ENCODE measurements at regions not wholly inside any gene's neighbourhood (a gene's known extent, or its start where the extent isn't known, plus 50 kb on each side); places are given as distances from the start of the nearest gene placed in this dataset.
A peak's percentile ranks its signal among the peaks of the same experiment; 100 is the strongest.

DNA sequence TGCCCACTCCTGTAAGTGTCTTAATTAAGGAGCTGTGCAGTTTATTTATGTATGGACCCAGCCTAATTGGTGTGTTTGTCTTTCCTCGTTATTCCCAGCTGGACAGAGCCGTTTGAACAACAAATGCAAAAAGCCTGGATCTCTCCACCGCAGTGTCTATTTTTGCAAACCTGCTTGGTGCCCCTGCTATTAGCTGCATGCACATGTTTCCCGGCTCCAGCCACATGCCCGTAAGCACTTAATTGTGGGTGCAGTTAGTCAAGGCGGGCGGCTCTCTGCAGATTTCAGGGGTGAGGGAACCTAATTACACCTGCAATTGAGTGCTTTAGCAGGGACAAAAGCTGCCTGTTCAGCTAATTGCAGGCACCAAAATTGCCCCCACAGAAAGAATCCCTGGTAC is 74.0 kb upstream of the GSE1 start:
- DNase-seq, result no peak

DNA sequence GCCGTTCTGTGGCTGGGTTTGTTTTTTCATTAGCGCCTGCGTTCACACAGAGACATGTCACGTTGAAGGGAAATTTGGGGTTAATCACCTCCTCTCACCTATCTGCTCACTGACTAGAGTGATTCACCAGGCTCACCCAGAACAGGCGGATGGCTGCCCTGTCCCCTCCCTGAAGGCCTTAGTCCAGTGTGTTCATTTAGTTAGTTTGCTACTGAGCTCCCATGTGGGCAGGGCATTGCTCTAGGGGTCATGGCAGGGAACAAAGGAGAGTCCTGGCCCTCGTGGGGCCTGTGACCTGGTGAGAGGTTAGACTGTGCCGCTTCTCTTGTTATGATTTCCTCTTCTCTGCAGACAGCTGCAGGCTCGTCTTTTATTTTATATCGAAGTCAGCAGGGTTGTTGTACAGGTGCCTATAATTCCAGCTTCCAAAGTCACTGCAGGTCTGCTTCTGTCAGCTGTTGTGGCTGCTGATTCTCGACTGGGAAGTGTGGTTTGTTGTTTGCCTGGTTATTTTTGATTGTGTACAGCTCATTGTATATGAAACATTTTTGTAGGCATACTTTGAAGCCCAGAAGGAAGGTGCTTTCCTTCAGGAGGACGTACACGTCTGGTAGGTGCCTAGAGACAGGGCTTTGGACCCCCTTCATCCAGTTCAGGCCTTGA is 73.4 kb upstream of the GSE1 start:
- DNase-seq, result no peak

DNA sequence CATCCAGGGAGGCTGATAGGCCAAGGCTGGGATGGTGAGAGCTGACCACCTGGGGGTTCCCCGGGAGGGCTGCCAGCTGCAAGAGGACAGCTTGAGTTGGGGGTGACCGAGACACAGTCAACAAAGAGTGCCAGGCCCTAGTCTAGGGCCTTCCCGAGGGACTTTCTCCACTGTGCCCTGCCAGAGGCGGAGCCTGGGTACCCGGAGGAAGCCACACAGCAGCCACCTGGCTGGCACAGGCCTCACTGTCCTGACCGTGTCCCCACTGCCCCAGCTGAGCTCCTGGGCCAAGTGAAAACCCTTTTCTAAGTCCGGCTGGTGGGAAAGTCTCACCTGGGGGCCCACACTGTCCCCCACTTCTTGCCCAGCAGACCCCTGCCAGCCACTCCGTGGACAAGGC is 71.9 kb upstream of the GSE1 start:
- peak; percentile 28 for DNase-seq

DNA sequence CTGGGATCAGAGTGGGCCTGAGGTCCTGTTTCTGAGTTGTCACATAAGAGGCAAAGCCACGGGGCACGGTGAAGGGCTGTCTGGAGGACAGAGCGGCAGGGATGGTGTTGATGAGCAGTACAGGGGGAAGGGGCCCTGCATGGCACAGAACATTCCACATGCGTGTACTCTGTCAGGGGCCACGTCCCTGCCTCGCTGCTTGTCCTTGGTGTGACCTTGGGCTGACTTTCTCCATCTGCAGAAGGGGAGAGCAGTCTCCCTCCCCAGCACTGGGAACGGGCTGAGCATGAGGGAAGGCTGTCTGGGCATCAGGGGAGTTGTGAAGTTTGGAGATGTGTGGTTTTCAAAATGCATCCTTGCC is 71.5 kb upstream of the GSE1 start:
- DNase-seq, result no peak

DNA sequence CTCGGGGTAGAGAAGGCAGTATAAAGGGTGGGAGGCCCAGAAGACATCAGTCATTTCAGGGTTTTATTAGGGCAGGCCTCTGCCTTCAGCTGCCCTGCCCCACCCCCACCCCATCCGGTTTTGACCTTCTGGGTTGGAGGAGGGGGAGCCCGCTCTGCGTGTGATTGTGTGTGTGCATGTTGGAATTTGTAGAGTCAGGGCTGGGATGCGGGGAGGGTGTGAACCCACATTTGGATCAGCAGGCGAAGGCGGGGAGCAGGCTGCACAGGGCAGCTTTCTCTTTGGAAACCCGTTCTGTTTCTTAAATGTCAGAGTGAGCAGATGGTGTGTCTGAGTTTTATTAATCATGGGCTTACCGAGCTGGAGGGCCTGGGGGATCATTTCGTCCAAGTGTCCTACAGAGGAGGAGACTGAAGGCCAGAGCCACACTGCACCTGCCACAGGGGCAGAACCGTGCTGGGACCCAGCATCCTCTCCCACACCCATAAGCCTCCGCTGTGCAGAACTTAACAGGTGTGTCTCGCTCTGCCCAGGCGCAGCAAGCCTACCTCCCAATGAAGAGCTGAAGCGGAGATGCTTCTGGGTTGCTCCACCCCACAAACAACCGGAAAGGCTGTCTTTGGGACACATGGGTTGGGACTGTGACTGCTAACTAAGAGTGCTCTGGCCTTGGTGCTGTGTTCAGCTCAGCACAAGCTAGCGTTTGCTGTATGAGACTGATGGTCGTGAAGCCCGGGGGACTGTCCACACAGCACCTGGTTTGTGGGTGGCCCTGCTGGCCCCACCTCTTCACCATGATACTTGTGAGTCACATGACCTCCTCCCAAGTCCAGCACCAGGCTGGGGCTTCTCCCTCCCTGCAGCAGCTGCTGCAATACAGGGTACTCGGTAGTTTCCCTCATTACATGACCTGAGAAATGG is 70.9 kb upstream of the GSE1 start:
- no peak for DNase-seq

DNA sequence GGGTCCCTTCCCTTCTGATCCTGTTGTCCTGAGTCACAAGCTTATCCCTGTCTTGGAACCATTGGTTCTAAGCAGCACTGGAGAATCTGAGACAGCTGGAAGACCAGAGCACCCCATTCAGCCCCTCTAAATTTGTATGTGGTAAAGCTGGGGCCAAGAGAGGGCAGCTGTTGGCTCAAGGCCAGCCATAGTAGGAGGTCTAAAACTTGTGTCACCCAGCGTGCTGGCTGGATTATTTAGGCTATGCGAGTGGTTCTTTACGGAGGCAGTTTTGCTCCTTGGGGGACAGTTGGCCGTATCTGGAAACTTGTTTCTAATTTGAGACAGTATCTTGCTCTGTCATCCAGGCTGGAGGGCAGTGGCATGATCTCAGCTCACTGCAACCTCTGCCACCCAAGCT is 69.6 kb upstream of the GSE1 start:
- no peak for DNase-seq

DNA sequence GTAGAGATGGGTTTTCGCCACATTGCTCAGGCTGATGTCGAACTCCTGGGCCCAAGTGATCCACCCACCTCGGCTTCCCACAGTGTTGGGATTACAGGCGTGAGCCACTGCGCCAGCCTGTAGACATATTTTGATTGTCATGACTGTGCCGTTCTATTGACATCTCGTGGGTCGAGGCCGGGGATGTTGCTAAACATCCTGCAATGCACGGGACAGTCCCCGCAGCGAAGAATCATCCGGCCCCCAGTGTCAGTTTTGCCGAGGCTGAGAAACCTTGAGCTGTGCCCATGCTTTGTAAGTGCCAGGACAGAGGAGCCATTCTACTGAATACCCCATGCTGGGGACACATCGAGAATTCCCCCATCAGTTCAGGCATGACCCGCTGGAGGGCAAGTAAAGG is 69.1 kb upstream of the GSE1 start:
- no peak for DNase-seq

DNA sequence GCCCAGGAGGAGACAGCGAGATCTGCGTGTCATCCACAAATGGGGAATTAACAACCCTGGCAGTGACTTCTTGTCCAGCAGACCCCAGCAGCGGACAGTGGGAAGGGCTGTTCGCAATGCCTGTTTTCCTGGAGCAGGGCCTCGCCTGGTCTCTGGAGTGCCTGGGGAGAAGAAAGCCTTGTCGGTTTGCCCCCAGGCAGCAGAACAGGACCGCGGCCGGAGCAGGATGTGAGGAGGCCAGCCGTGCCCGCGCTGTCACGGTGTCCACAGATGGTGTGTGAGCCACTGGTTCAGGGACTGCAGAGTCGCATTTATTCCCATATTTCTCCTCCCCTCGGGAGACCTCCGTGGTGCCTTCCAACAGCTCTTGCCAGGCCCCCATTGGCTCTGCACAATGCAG is 68.5 kb upstream of the GSE1 start:
- no peak for DNase-seq

DNA sequence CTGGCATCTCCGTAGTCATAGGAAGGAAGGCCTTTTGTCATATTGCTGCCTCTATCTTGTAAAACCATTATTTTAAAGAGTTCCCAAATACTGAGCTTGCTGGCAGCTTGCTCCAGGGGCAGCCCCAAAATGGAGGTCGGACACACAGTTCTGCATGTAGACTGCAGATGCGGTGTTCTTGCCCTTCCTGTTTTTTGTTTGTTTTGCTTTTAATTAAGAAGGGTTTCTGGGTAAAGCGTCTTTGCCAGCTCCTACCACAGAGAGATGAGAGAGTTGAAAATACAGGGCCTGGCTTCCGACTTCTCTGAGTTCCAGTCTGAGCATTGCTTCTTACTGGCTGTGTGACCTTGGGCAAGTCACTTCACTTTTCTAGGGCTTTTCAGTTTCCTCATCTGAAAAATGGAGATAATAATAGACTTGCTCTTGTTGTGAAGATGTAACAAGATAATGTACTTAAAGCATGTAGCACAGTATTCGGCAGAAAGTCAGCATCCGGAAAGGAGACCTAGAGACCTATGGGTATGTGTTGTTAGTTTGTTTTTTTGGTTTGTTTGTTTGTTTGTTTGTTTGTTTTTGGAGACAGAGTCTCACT is 67.8 kb upstream of the GSE1 start:
- DNase-seq, result no peak

DNA sequence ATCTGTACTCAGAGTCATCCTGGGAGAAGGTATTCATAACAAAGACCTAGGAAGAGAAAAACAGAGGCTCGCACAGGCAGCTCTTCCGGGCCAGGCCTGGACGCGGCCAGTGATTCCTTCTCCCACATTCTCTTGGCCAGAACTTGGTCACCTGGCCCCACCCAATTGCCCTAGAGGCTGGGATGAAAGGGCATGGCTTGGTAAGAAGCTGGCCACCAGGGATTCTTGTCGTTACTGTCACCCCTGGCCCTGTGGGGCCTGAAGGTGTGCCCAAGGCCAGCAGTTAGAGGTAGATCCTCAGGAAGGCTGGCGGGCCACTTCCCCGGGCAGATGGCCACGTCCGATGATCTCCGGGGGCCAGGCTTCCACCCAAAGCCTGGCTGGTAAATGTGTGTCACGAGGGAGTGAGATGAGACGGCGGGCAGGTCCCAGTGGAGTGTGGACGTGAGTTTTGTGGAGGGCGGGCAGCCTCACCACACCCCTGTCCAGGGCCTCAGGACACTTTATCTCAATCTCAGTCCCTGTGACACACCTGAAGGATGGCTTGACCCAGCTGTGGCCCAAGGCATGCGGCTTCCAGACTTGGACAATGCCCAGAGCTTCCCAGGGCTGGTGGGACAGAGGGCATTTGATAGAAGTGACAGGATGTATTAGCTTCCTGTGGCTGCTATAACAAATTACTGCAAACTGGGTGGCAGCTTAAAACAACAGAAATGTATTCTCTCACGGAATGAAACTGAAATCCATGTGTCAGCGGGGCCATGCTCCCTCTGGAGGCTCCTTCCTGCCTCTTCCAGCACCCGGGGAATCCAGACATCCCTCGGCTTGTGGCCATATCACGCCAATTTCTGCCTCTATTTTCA is 66.3 kb upstream of the GSE1 start:
- no peak for DNase-seq

DNA sequence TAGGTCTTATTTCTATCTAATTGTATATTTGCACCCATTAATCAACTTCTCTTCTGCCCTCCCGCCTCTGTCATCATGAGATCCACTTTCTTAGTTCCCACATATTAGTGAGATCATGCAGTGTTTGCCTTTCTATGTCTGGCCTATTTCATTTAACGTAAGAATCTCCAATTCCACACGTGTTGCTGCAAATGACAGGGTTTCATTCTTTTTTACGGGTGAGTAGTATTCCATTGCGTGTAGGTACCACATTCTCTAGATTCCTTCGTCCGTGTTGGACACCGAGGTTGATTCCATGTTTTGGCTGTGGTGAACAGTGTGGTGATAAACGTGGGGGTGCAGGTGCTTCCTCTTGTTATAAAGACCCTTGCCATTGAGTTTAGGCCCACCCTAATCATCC is 64.7 kb upstream of the GSE1 start:
- DNase-seq, result no peak

DNA sequence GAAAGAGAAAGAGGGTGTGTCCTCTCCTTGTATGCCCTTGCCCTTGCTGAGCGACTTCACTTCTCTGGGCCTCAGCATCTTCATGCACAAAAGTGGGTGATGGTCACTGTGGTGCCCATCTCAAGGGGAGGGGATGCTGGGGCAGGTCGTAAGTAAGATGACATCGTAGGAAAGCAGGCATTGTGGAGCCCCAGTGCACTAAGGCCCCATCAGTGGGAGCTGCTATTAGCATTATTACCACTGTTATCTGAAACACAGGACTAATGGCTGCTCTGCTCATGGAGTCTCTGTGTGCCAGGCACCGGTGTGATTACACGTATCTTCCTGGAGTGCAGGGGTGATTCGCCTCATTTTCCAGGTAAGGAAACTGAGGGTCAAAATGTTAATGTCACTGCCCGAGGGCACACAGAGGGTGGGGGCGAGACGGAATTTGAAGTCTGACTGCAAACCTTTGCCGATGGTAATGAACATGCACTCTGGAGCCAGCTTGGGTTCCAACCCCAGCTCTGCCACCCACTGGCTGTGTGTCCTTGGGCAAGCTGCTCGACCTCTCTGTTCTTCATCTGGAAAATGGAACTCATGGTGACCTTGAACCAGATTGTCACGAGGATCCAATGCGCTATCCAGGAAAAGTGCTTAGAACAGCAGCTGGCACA is 63.2 kb upstream of the GSE1 start:
- DNase-seq, result no peak

DNA sequence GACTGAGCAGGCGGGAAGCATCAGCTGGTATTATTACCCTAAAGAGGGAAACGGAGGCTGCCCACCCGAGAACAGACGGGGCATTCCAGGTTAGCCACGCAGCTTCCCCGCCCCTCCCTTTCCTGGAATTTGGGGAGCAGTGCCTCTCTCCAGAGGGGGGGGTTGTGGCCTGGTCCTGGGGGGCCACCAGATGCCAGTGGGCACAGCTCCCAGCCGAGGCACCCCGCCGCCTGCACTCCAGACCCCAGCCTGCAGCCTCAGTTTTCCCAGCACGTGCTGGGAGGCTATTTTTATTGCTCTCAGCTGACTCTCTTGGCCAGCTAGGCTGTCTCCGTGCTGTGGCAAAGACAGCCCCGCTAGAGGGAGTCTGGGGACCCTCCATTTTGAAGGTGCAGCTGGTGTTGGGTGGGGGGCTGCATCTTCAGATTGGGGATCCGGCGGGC is 62.7 kb upstream of the GSE1 start:
- no peak for DNase-seq

DNA sequence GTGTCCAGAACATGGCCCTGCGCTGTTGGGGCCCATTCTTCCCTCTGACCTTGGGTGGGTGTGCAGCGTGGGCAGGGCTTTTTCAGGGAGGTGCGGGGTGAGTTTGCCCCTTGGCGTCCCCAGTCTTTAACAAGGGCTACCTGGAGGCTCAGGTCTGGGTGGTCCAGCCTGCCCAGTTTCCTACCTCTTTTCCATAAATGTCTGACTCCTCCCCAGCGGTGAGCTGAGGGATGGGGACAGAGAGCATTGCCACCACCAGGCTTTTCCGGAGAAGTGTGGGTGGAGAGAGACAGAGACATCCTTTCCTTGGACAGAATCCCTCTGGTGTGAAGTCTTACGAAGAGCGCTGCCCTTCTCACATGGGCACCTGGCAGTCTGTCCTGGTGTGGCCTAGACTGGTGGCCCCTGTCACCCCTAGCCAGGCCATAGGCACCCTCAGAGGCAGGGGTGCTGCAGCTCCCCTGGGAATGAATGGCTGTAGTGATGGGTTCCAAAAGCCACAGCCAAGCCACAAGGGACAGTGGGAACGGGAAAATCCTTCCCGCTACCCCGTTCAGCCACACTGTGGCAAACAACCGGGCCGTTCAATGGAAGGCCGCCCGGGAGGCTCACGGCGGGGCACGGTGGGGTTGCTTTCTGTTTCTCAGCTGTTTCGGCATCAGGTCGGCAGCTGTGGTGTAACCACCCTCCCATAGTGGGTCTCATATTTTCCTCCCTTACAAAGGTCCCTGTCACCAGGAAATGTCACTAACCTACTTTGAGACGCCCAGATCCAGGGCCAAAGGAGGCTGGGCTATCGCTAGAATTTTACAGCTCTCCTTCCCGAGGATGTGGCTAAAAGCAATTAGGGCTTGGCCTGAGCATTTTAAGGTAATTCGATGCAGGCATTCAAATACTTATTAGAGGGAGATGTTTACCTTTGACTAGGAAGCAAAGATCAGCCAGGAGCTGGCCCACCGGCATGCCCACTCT is 61.9 kb upstream of the GSE1 start:
- no peak for DNase-seq

DNA sequence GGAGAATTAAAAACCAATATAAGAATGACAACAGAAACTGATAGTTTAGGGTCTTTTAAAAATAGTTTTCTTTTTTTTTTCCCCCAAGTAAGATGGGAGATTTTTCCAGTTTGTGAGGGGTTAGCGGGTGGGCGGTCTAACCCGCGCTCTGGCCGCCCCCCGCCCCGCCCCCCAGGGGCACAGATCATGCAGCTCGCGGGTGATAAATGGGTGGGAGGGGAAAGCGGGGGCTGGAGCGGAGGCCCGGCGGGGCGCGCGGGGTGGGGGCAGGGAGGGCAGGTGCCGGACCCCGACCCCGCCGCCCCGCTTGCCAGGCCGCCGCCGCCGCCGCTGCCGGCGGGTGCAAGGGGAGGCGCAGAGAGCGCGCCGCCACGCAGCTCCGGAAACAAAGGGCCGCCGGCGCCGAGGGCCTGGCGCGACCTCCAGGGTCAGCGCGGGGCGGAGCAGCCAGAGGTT is 60.1 kb upstream of the GSE1 start:
- no peak for DNase-seq

DNA sequence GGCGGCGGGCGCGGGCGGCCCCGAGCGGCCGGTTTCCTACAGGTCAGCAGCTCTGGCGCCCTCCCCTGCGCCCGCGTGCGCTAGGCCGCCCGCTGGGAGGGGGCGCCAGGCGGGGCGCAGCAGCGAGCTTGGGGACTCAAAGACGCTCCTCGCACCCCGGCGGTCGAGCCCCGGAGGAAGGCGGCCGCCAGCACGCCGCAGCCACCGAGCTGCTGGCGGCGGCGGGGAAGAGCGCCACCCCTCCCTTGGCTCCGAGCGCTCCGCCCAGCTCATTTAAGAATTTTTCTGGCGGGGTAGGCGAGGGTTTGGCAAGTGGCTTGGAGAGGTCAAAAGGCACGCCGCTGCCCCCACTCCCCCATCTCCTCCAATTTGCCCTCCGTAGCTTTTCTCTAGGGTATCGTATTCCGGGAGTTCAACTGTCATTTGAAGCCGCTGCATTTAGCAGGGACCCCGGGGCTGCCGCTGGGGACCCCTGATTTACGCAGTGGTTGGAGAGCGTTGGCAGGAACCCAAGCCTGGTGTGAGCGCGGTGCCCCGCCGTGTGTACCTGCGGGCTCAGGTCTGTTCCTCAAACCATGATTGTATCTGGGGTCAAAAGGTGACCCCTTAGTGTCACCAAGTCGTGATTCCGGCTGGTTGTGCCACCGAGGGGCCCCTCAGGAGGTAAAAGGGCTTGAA is 59.5 kb upstream of the GSE1 start:
- DNase-seq, result peak; percentile 56

DNA sequence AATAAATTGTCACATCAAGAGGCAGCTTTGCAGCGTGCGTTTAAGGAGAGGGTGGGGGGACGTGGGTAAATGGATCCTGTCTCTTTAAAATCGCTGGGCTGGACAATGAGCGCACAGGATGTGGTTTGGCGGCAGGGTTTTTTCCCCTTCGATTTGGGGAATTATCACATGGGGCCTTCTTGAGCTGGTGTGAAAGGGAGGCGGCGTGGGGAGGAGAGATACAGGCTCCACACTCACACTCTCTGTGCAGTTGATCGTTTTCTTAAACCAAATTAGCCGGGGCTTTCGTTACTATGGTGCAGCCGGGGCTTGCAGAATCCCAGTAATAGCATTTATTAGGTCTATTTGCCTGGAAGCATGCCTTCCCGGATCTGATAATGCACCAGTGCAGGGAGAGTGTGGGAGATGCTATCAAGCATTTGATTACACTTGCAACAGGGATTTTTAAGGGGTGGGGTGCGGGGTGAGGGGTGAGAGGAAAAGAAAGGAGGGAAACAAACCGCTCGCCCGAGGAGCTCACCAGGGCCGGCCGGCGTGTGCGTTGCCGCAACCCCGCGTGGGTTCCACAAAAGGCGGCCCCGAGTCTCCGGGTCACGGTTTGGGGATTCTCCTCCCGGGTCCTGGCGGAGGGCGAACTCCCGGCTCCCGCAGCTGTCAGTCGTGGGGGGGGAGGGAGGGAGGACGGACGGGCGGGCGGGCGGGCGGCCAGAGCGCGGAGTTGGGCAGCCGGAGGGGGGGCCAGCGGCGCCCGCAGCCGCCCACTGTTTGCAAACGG is 58.8 kb upstream of the GSE1 start:
- peak; percentile 45 for DNase-seq

DNA sequence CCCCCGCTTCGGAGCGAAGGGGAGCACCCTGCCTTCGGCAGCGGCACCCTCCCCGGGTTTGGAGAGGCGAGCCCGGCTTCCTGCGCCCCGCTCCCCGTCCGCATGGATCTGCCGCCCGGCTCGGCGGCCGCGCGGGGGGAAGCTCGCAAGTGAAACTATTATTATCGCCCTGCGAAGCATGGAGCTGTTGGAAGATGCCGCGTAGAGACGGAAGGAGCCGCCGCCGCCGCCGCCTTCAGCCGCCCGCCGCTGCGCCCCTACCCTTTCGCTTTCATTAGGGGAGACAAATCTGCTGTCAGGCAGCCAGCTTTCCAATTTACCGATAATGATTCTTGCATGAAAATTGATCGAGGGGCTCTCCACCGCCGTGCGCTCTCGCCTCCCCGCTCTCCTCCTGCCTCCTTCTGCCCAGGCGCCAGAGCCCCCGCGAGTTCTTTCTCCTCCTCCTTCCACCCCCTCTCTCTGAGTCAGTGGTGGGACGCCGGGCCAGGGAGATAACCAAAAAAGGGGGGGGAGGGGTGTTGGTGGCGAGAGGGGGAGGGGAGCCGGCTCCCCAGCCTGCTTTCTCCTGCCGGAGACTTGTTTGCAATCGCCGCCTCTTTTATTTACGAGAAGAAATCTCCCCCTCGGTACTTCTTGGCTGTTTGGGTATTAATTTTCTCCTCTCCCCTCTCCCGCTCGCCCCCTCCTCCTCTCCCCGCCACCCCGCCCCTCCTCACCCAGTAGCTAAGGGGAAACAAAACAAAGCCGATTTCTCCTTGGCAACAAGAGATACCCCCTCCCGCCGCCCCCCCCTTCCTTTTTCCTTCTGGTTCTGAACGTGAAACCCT is 58.0 kb upstream of the GSE1 start:
- peak; percentile 72 for DNase-seq

All from NCI-H1092 (cell line).